ENCODE measurements at regions not wholly inside any gene's neighbourhood (a gene's known extent, or its start where the extent isn't known, plus 50 kb on each side); places are given as distances from the start of the nearest gene placed in this dataset.

DNA sequence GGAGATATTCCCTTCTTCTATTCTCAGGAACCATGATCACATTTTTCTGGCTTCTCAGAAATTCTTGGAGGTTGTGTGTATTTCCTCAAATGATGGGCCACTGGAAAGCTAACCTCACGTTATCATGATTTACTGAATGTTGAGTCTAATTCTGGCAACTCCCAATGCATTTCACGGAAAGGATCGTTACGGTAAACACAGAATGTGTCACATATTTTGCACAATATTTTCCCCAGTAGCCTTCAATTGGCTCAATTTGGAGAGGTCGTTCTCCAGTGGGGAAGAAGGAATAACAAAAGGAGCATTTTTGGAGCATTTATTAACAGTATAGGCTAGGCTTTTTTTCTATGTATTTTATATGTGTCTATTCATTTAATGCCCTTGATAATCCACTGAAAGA is 450.3 kb downstream of the HAPSTR1 start:
- H3K27ac ChIP-seq (replicated peaks), result no peak overlapping the region
- no peak for DNase-seq (ENCODE audit: low read depth in 1 of 2, low spot score in 1 of 2)
- no peaks in the 10 kb centered on the region for H3K27me3 ChIP-seq (ENCODE audit: insufficient read depth, poor library complexity, severe bottlenecking)
- TF ChIP-seq, protein P1, sequence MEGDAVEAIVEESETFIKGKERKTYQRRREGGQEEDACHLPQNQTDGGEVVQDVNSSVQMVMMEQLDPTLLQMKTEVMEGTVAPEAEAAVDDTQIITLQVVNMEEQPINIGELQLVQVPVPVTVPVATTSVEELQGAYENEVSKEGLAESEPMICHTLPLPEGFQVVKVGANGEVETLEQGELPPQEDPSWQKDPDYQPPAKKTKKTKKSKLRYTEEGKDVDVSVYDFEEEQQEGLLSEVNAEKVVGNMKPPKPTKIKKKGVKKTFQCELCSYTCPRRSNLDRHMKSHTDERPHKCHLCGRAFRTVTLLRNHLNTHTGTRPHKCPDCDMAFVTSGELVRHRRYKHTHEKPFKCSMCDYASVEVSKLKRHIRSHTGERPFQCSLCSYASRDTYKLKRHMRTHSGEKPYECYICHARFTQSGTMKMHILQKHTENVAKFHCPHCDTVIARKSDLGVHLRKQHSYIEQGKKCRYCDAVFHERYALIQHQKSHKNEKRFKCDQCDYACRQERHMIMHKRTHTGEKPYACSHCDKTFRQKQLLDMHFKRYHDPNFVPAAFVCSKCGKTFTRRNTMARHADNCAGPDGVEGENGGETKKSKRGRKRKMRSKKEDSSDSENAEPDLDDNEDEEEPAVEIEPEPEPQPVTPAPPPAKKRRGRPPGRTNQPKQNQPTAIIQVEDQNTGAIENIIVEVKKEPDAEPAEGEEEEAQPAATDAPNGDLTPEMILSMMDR (IDR thresholded peaks at IDR 0.05; ENCODE audit: insufficient read depth, low read length), result no peak
- TF ChIP-seq, protein P2, sequence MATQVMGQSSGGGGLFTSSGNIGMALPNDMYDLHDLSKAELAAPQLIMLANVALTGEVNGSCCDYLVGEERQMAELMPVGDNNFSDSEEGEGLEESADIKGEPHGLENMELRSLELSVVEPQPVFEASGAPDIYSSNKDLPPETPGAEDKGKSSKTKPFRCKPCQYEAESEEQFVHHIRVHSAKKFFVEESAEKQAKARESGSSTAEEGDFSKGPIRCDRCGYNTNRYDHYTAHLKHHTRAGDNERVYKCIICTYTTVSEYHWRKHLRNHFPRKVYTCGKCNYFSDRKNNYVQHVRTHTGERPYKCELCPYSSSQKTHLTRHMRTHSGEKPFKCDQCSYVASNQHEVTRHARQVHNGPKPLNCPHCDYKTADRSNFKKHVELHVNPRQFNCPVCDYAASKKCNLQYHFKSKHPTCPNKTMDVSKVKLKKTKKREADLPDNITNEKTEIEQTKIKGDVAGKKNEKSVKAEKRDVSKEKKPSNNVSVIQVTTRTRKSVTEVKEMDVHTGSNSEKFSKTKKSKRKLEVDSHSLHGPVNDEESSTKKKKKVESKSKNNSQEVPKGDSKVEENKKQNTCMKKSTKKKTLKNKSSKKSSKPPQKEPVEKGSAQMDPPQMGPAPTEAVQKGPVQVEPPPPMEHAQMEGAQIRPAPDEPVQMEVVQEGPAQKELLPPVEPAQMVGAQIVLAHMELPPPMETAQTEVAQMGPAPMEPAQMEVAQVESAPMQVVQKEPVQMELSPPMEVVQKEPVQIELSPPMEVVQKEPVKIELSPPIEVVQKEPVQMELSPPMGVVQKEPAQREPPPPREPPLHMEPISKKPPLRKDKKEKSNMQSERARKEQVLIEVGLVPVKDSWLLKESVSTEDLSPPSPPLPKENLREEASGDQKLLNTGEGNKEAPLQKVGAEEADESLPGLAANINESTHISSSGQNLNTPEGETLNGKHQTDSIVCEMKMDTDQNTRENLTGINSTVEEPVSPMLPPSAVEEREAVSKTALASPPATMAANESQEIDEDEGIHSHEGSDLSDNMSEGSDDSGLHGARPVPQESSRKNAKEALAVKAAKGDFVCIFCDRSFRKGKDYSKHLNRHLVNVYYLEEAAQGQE (IDR thresholded peaks at IDR 0.05; ENCODE audit: insufficient replicate concordance, low read depth), result no peak
- TF ChIP-seq POLR2AphosphoS5 (IDR thresholded peaks at IDR 0.05; ENCODE audit: low read depth), result no peak
- TF ChIP-seq SPI1 (IDR thresholded peaks at IDR 0.05; ENCODE audit: borderline replicate concordance, low read depth), result no peak
- H3K4me3 ChIP-seq (replicated peaks; ENCODE audit: insufficient read depth, low read length), result no peak overlapping the region

DNA sequence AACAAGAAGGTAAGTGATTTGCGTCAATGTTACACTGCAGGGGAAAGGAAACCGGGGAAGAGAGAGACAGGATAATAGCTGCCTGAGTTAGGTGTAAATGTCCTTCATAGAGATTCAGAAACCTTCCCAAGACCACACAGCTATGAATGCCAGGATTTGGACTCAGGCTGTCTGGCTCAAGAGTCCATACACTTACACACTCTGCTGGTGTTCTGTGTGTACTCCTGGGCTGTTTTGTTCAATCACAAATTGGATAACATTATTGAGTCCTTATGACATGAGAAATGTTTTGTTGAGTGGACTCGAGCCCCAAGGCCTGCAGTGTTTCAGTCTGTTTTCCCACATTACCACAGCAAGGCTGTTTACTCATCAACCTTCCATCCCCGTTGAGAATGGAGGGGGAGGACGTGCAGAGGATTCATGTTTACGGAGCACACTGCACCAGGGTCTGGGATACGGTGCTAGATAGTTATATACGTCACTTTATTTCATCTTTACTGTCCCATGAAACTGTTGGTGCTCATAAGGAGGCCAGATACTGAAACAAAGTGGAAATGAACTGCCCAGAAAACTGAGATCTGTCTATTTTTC is 450.8 kb downstream of the HAPSTR1 start:
- Histone ChIP-seq H3K27ac (replicated peaks) (no peak overlapping the region), H3K27me3 (ENCODE audit: insufficient read depth, poor library complexity, severe bottlenecking) (no peaks in the 10 kb centered on the region), H3K4me3 (replicated peaks; ENCODE audit: insufficient read depth, low read length) (no peak overlapping the region)
- TF ChIP-seq SPI1 (IDR thresholded peaks at IDR 0.05; ENCODE audit: borderline replicate concordance, low read depth) (no peak), POLR2AphosphoS5 (IDR thresholded peaks at IDR 0.05; ENCODE audit: low read depth) (no peak), GABPA (IDR thresholded peaks at IDR 0.05; ENCODE audit: low read depth) (no peak)
- TF ChIP-seq, protein P1 (IDR thresholded peaks at IDR 0.05; ENCODE audit: insufficient read depth, low read length), result no peak
- TF ChIP-seq, protein P2 (IDR thresholded peaks at IDR 0.05; ENCODE audit: insufficient replicate concordance, low read depth), result no peak
- DNase-seq (ENCODE audit: low read depth in 1 of 2, low spot score in 1 of 2), result no peak

DNA sequence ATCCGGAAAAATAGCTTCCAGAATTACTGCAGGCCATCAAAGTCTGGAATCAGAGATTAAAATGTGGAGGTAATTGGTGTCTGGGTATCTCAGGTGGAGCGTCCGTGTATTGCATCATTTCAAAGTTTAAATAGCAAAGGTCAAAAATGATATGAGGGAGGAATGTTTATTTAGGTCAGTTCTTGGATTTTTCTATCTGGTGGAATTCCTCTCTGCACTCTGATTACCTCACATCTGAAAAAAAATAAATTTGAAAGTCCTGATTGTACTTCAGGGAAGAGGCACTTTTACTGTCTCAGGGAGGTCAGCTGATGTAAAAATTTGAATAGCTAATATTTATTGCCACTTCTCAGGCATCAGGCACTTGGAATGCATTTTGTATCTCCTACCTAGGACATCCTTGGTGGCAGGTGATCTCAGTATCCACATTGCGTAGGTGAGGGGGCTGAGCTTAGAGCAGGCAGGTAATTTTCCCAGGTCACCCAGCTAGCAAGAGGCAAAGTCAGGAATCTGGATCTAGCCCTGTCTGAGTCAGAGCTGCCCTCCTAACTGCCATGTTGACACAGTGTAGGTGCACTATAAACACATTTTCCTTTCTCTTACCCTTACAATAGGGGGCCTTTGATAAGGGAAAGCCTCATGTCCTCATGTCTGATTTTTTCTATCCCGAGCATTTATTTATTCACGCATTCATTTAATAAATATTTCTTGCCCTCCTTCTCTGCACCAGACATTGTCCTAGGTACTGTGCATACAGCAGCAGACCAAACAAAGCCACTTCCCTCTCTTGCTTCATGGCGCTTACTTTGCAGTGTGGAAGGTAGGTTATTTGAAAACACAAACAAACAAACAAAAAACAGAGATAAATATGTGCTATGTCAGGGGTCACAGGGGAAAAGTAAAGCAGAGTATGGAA is 454.3 kb downstream of the HAPSTR1 start:
- TF ChIP-seq, protein P1 (IDR thresholded peaks at IDR 0.05; ENCODE audit: insufficient read depth, low read length), result no peak
- TF ChIP-seq GABPA (IDR thresholded peaks at IDR 0.05; ENCODE audit: low read depth), result no peak
- TF ChIP-seq SPI1 (IDR thresholded peaks at IDR 0.05; ENCODE audit: borderline replicate concordance, low read depth), result no peak
- TF ChIP-seq, protein P2 (IDR thresholded peaks at IDR 0.05; ENCODE audit: insufficient replicate concordance, low read depth), result no peak
- no peak for TF ChIP-seq POLR2AphosphoS5 (IDR thresholded peaks at IDR 0.05; ENCODE audit: low read depth)
- no peak for DNase-seq (ENCODE audit: low read depth in 1 of 2, low spot score in 1 of 2)
- Histone ChIP-seq H3K4me3 (replicated peaks; ENCODE audit: insufficient read depth, low read length) (no peak overlapping the region), H3K27ac (replicated peaks) (no peak overlapping the region), H3K27me3 (ENCODE audit: insufficient read depth, poor library complexity, severe bottlenecking) (no peaks in the 10 kb centered on the region)
